Caco-2 (cell line): ENCODE measurements at regions not wholly inside any gene's neighbourhood (a gene's known extent, or its start where the extent isn't known, plus 50 kb on each side); places are given as distances from the start of the nearest gene placed in this dataset.

Experiments
- BruUV-seq: library from RNA; stranded (reverse); fragments of 400-500 nt; replicated peaks from 2 replicates; lab custom pipeline; 2021; lab: Mats Ljungman, UMichigan
- CTCF ChIA-PET: fragments of 300-600 bp; sonication (Branson Sonifier 250); formaldehyde crosslinking; loops from one replicate; lab custom pipeline; 2022; ENCODE audit warnings: antibody characterized with exemption; lab: Charles Lee
- POLR2A ChIA-PET: fragments of 300-600 bp; sonication (Branson Sonifier 250); formaldehyde crosslinking; loops from one replicate; lab custom pipeline; 2022; ENCODE audit warnings: antibody characterized with exemption; lab: Charles Lee
- DNase-seq, 2 experiments: peaks; one replicate each; pipeline versions ENCODE4 v3.0.0 to v3.0.0-alpha.2; 2020 to 2022
- H3K27me3 ChIP-seq: replicated peaks from 2 replicates; pipeline ENCODE4 v1.6.0; 2011; ENCODE audit warnings: low read length; ENCODE audit not compliant: control insufficient read depth, insufficient read depth
- H3K36me3 ChIP-seq: 2 replicates; pipeline ENCODE4 v1.5.1; 2011; ENCODE audit warnings: low read length; ENCODE audit not compliant: control insufficient read depth, insufficient read depth
- H3K4me1 ChIP-seq: fragments of 250-450 bp; sonication (Bioruptor Pico); 2 replicates; pipeline ENCODE4 v1.5.1; 2020; ENCODE audit warnings: mild to moderate bottlenecking
- H3K4me3 ChIP-seq: 2 replicates; pipeline ENCODE4 v1.5.1; 2011; ENCODE audit warnings: low read depth, mild to moderate bottlenecking, control low read depth, low read length
- H3K9me3 ChIP-seq: fragments of 250-450 bp; sonication (Bioruptor Pico); 2 replicates; pipeline ENCODE4 v1.5.1; 2020; ENCODE audit warnings: mild to moderate bottlenecking, moderate library complexity
- H3K27ac Mint-ChIP-seq: one replicate; pipeline ENCODE4 v1.8.0; 2022; ENCODE audit warnings: mixed read lengths; ENCODE audit not compliant: unreplicated experiment
- H3K27me3 Mint-ChIP-seq: one replicate; pipeline ENCODE4 v1.8.0; 2022; ENCODE audit warnings: mixed read lengths; ENCODE audit not compliant: insufficient read depth, unreplicated experiment
- H3K36me3 Mint-ChIP-seq: one replicate; pipeline ENCODE4 v1.8.0; 2022; ENCODE audit warnings: mild to moderate bottlenecking, mixed read lengths; ENCODE audit not compliant: insufficient read depth, unreplicated experiment
- H3K4me1 Mint-ChIP-seq: one replicate; pipeline ENCODE4 v1.8.0; 2022; ENCODE audit warnings: low read depth, mixed read lengths; ENCODE audit not compliant: unreplicated experiment
- H3K4me3 Mint-ChIP-seq: one replicate; pipeline ENCODE4 v1.8.0; 2022; ENCODE audit warnings: mild to moderate bottlenecking, moderate library complexity, mixed read lengths; ENCODE audit not compliant: unreplicated experiment
- H3K9me3 Mint-ChIP-seq: one replicate; pipeline ENCODE4 v1.8.0; 2022; ENCODE audit warnings: mixed read lengths; ENCODE audit not compliant: unreplicated experiment
- CTCF ChIP-seq, 2 experiments: fragments of 200-600 bp in 1 of 2; IDR thresholded peaks; 1 replicate in 1 of 2; 2 replicates in 1 of 2; pipeline versions ENCODE4 v1.5.1 to v1.8.0; 2011 to 2022; ENCODE audit warnings: antibody characterized with exemption in 1 of 2, control low read depth in 1 of 2, inconsistent platforms in 1 of 2, low read depth in 1 of 2, low read length in 1 of 2, mild to moderate bottlenecking in 1 of 2, moderate library complexity in 1 of 2; ENCODE audit not compliant: insufficient read depth in 1 of 2, severe bottlenecking in 1 of 2, unreplicated experiment in 1 of 2
- intact Hi-C: fragments of 100-400 bp; cut with micrococcal nuclease; formaldehyde crosslinking; loops from one replicate; pipeline ENCODE4 v1.10.0; 2022; ENCODE audit not compliant: unreplicated experiment

DNA sequence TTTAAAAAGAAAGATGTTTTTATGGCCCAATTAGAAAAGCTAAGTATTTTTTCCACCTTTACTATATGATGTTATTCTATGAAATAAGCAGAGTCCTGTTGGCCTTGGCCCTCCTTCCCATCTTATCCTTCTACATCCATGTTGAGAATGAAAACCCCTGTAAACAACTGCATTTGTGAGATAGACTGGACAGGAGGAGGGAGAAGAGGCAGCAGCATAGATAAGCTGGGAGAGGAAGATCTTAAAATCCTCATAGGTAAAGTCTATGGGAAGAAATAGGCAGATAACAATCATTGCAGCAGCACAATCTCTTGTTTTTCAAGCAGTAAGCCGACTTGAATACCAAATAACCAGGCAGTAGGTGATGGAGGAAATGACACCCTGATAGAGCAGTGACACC, 207.6 kb upstream of the PARD3B start:
- no peak overlapping the region for H3K4me3 Mint-ChIP-seq
- no peak for DNase-seq
- ChIA-PET POLR2A (no interaction called here), CTCF (no interaction called here)
- H3K4me1 Mint-ChIP-seq: peaks cover 35% of the 10 kb centered on the region
- no peak for TF ChIP-seq CTCF (IDR thresholded peaks at IDR 0.05; ENCODE audit: insufficient read depth in 1 of 2, low read depth in 1 of 2, low read length in 1 of 2, severe bottlenecking in 1 of 2, unreplicated experiment in 1 of 2)
- peaks cover 9% of the 10 kb centered on the region for H3K36me3 Mint-ChIP-seq
- Histone ChIP-seq H3K27me3 (no peaks in the 10 kb centered on the region), H3K4me1 (peaks cover 34% of the 10 kb centered on the region), H3K9me3 (peaks cover 10% of the 10 kb centered on the region), H3K36me3 (no peaks in the 10 kb centered on the region; the same call in 1 of the 2 replicates), H3K4me3 (no peak overlapping the region)
- H3K27me3 Mint-ChIP-seq: no peaks in the 10 kb centered on the region
- peaks cover 19% of the 10 kb centered on the region for H3K9me3 Mint-ChIP-seq
- intact Hi-C loops: no loop called here
- no TSS peak for BruUV-seq
- peak overlapping the region; percentile 80 for H3K27ac Mint-ChIP-seq

DNA sequence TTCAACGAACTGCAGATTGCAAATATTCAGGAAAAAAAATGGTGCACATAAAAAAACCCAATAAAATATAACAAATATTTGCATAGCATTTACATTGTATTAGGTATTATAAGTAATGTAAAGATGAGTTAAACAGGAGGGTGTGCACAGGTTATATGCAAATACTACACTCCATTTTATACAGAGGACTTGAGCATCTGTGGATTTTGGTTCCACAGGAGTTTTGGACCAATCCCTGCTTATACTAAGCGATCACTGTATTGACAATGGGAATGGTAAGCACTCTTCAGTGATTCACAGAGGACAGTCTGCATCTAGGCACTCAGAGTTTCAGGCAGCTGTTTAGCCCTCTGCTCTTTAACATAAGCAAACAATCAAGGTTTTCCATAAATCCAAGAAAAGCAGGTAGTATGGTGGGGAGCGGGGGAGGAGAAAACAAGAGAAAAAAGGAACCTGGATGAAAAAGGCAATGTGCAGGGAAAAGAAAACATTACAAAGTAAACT, 206.0 kb upstream of the PARD3B start:
- H3K4me1 Mint-ChIP-seq: peaks cover 35% of the 10 kb centered on the region
- peak overlapping the region; percentile 48 for H3K4me3 Mint-ChIP-seq
- TF ChIP-seq CTCF (IDR thresholded peaks at IDR 0.05; ENCODE audit: insufficient read depth in 1 of 2, low read depth in 1 of 2, low read length in 1 of 2, severe bottlenecking in 1 of 2, unreplicated experiment in 1 of 2): no peak
- peaks cover 34% of the 10 kb centered on the region for H3K4me1 ChIP-seq
- H3K27me3 ChIP-seq: no peaks in the 10 kb centered on the region
- peaks cover 9% of the 10 kb centered on the region for H3K36me3 Mint-ChIP-seq
- H3K36me3 ChIP-seq: no peaks in the 10 kb centered on the region; the same call in 1 of the 2 replicates
- H3K4me3 ChIP-seq: no peak overlapping the region
- peak overlapping the region; percentile 80 for H3K27ac Mint-ChIP-seq
- BruUV-seq: no TSS peak
- H3K27me3 Mint-ChIP-seq: no peaks in the 10 kb centered on the region
- DNase-seq: peak in 1 of 2 experiments; percentile 22
- H3K9me3 ChIP-seq: peaks cover 10% of the 10 kb centered on the region
- ChIA-PET CTCF (no interaction called here), POLR2A (no interaction called here)
- H3K9me3 Mint-ChIP-seq: peaks cover 20% of the 10 kb centered on the region
- intact Hi-C loops: no loop called here

GRCh38 chr2:204340511-204340910, 204.8 kb upstream of the PARD3B start:
- intact Hi-C loops: loop anchor here (1.0 to 5.0 kb wide), 2 partner anchors 271 to 562 kb away; no protein-coding TSS in a partner anchor
- Mint-ChIP-seq H3K27me3 (no peaks in the 10 kb centered on the region), H3K36me3 (peaks cover 9% of the 10 kb centered on the region), H3K9me3 (peaks cover 30% of the 10 kb centered on the region), H3K27ac (peak overlapping the region; percentile 80), H3K4me1 (peaks cover 45% of the 10 kb centered on the region), H3K4me3 (peak overlapping the region; percentile 48)
- Histone ChIP-seq H3K4me1 (peaks cover 41% of the 10 kb centered on the region), H3K4me3 (no peak overlapping the region), H3K9me3 (peaks cover 10% of the 10 kb centered on the region), H3K36me3 (no peaks in the 10 kb centered on the region; the same call in 1 of the 2 replicates), H3K27me3 (no peaks in the 10 kb centered on the region)
- no peak for DNase-seq
- POLR2A ChIA-PET: no interaction called here
- CTCF ChIA-PET: no interaction called here
- no TSS peak for BruUV-seq
- TF ChIP-seq CTCF (IDR thresholded peaks at IDR 0.05; ENCODE audit: insufficient read depth in 1 of 2, low read depth in 1 of 2, low read length in 1 of 2, severe bottlenecking in 1 of 2, unreplicated experiment in 1 of 2): no peak
